ENCODE measurements at regions not wholly inside any gene's neighbourhood (a gene's known extent, or its start where the extent isn't known, plus 50 kb on each side); places are given as distances from the start of the nearest gene placed in this dataset.

GRCh38 chr3:153673853-153674252, 447.3 kb upstream of the ARHGEF26 start (continued):
- no peak for TF ChIP-seq IRF5 (IDR thresholded peaks at IDR 0.05; ENCODE audit: borderline replicate concordance)
- no peak for TF ChIP-seq CTCF (IDR thresholded peaks at IDR 0.05 in 2 of 3, conservative IDR thresholded peaks at IDR 0.05 in 1 of 3; ENCODE audit: control insufficient read depth in 2 of 3, extremely low read depth in 1 of 3, insufficient read depth in 1 of 3, low read depth in 3 of 3, low read length in 3 of 3)
- TF ChIP-seq CHD1 (IDR thresholded peaks at IDR 0.05; ENCODE audit: low read depth, low read length), result no peak
- TF ChIP-seq ZNF687 (IDR thresholded peaks at IDR 0.05), result no peak
- no peak for TF ChIP-seq YBX1 (IDR thresholded peaks at IDR 0.05)
- no peak for TF ChIP-seq TCF3 (IDR thresholded peaks at IDR 0.05; ENCODE audit: borderline replicate concordance, insufficient read depth, low read depth, low read length)
- no peak for TF ChIP-seq KAT2A (conservative IDR thresholded peaks at IDR 0.05; ENCODE audit: control insufficient read depth, low read depth, low read length)
- no peak for TF ChIP-seq JUND (IDR thresholded peaks at IDR 0.05; ENCODE audit: low read depth, low read length)
- TF ChIP-seq RAD21 (IDR thresholded peaks at IDR 0.05; ENCODE audit: insufficient read depth, low read depth, low read length), result no peak
- TF ChIP-seq BCL3 (IDR thresholded peaks at IDR 0.05; ENCODE audit: borderline replicate concordance, insufficient read depth, low read depth, low read length, poor library complexity, severe bottlenecking), result no peak
- no peak for TF ChIP-seq FOXK2 (IDR thresholded peaks at IDR 0.05)
- TF ChIP-seq FOXM1 (IDR thresholded peaks at IDR 0.05; ENCODE audit: low read depth, low read length), result no peak

All from GM12878 (cell line).